Mammary epithelial cell (primary cell): ENCODE measurements at regions not wholly inside any gene's neighbourhood (a gene's known extent, or its start where the extent isn't known, plus 50 kb on each side); places are given as distances from the start of the nearest gene placed in this dataset.

Source experiments
- CTCF ChIP-seq, 2 donors: IDR thresholded peaks in 1 of 2; conservative IDR thresholded peaks in 1 of 2; 2 replicates each; pipeline ENCODE4 v1.5.1; 2011 to 2012; ENCODE audit warnings: inconsistent platforms in 2 of 2, low read length in 2 of 2, mild to moderate bottlenecking in 2 of 2, control low read depth in 1 of 2, low read depth in 1 of 2; ENCODE audit not compliant: insufficient read depth in 1 of 2; ENCODE audit errors: extremely low read depth in 1 of 2
- EZH2 ChIP-seq: IDR thresholded peaks from 2 replicates; pipeline ENCODE4 v1.6.1; 2012; ENCODE audit warnings: low read length, inconsistent platforms, borderline replicate concordance

- TF ChIP-seq CTCF (conservative IDR thresholded peaks at IDR 0.05 in 1 of 2, IDR thresholded peaks at IDR 0.05 in 1 of 2; ENCODE audit: extremely low read depth in 1 of 2, insufficient read depth in 1 of 2, low read depth in 1 of 2, low read length in 2 of 2) (no peak), EZH2 (no peak)
These were observed 106.7 kb downstream of the SETD4 start for GRCh38 chr21:35953597-35953996.
